ENCODE measurements at regions not wholly inside any gene's neighbourhood (a gene's known extent, or its start where the extent isn't known, plus 50 kb on each side); places are given as distances from the start of the nearest gene placed in this dataset.

- H3K27ac Mint-ChIP-seq: peak overlapping the region in 5 of 7 donors; percentile 64 to 86 (median 80)
- peaks cover 31 to 43% (median 38%) of the 10 kb centered on the region in 3 donors for H3K27me3 Mint-ChIP-seq (ENCODE audit: low read depth in 3 of 3)
- peak overlapping the region; percentile 62 to 83 for H3K4me3 Mint-ChIP-seq
- H3K36me3 ChIP-seq (replicated peaks in 1 of 2; ENCODE audit: control insufficient read depth in 1 of 2, insufficient read depth in 2 of 2, low read length in 2 of 2): no peaks in the 10 kb centered on the region
- H3K4me3 ChIP-seq (replicated peaks in 1 of 3; ENCODE audit: low read depth in 2 of 3, low read length in 3 of 3): no peak overlapping the region
- DNase-seq: no peak
- peaks cover 0 to 3% (median 0%) of the 10 kb centered on the region in 7 donors for H3K9me3 Mint-ChIP-seq
- WGBS (ENCODE audit: insufficient coverage): 7% methylated on average over 32 of the region's 38 CpGs
- H3K4me2 ChIP-seq (replicated peaks; ENCODE audit: extremely low read depth, low read length, poor library complexity, severe bottlenecking): peak overlapping the region; percentile 69
- intact Hi-C loops (cut with micrococcal nuclease): no loop called here
- TF ChIP-seq CTCF (IDR thresholded peaks at IDR 0.05): no peak
- peak overlapping the region; percentile 46 for H2AFZ ChIP-seq (ENCODE audit: insufficient read depth, low read depth, low read length, poor library complexity, severe bottlenecking)
- H3K9me3 ChIP-seq (replicated peaks in 1 of 2; ENCODE audit: control insufficient read depth in 1 of 2, insufficient read depth in 1 of 2, low read length in 2 of 2): no peaks in the 10 kb centered on the region
- H3K79me2 ChIP-seq (ENCODE audit: insufficient read depth, low read length): no peaks in the 10 kb centered on the region
- peaks cover 11 to 18% of the 10 kb centered on the region in 2 donors for H3K4me1 ChIP-seq (ENCODE audit: control insufficient read depth in 1 of 2, insufficient read depth in 2 of 2, low read length in 2 of 2)
- H4K20me1 ChIP-seq (ENCODE audit: insufficient read depth, low read length): no peaks in the 10 kb centered on the region
- peaks cover 0 to 4% of the 10 kb centered on the region in 2 donors for H3K36me3 Mint-ChIP-seq
- peaks cover 12% of the 10 kb centered on the region for H3K4me1 Mint-ChIP-seq
- peaks cover 5 to 34% of the 10 kb centered on the region in 2 donors for H3K27me3 ChIP-seq (ENCODE audit: control insufficient read depth in 2 of 2, insufficient read depth in 2 of 2, low read length in 2 of 2)
- H3K9ac ChIP-seq (ENCODE audit: insufficient read depth, low read length, poor library complexity, severe bottlenecking): no peak overlapping the region
- no peak overlapping the region for H3K27ac ChIP-seq (ENCODE audit: low read depth in 1 of 2, low read length in 2 of 2)
Measured at GRCh38 chr22:23522623-23523251, 57.4 kb downstream of the IGLL1 start.

- Histone ChIP-seq H3K27me3 (ENCODE audit: control insufficient read depth in 2 of 2, insufficient read depth in 2 of 2, low read length in 2 of 2) (peaks cover 5 to 34% of the 10 kb centered on the region in 2 donors), H3K79me2 (ENCODE audit: insufficient read depth, low read length) (no peaks in the 10 kb centered on the region), H3K4me3 (replicated peaks in 1 of 3; ENCODE audit: low read depth in 2 of 3, low read length in 3 of 3) (peak overlapping the region; percentile 11 to 72 (median 18)), H3K36me3 (replicated peaks in 1 of 2; ENCODE audit: control insufficient read depth in 1 of 2, insufficient read depth in 2 of 2, low read length in 2 of 2) (no peaks in the 10 kb centered on the region), H2AFZ (ENCODE audit: insufficient read depth, low read depth, low read length, poor library complexity, severe bottlenecking) (peak overlapping the region; percentile 83), H4K20me1 (ENCODE audit: insufficient read depth, low read length) (no peaks in the 10 kb centered on the region), H3K4me1 (ENCODE audit: control insufficient read depth in 1 of 2, insufficient read depth in 2 of 2, low read length in 2 of 2) (peaks cover 11 to 18% of the 10 kb centered on the region in 2 donors), H3K27ac (ENCODE audit: low read depth in 1 of 2, low read length in 2 of 2) (no peak overlapping the region), H3K9ac (ENCODE audit: insufficient read depth, low read length, poor library complexity, severe bottlenecking) (peak overlapping the region; percentile 53), H3K4me2 (replicated peaks; ENCODE audit: extremely low read depth, low read length, poor library complexity, severe bottlenecking) (peak overlapping the region; percentile 69), H3K9me3 (replicated peaks in 1 of 2; ENCODE audit: control insufficient read depth in 1 of 2, insufficient read depth in 1 of 2, low read length in 2 of 2) (no peaks in the 10 kb centered on the region)
- intact Hi-C loops (cut with micrococcal nuclease): no loop called here
- Mint-ChIP-seq H3K27me3 (ENCODE audit: low read depth in 3 of 3) (peaks cover 31 to 43% (median 38%) of the 10 kb centered on the region in 3 donors), H3K4me1 (peaks cover 12% of the 10 kb centered on the region), H3K36me3 (peaks cover 0 to 4% of the 10 kb centered on the region in 2 donors), H3K9me3 (peaks cover 0 to 3% (median 0%) of the 10 kb centered on the region in 7 donors), H3K4me3 (peak overlapping the region; percentile 62 to 82), H3K27ac (peak overlapping the region in 5 of 7 donors; percentile 84 to 92 (median 91))
- peak; percentile 77 to 88 (median 84) for DNase-seq
- no peak for TF ChIP-seq CTCF (IDR thresholded peaks at IDR 0.05)
- WGBS (ENCODE audit: insufficient coverage): 2% methylated on average over 62 of the region's 65 CpGs
Measured at GRCh38 chr22:23521441-23522113, 58.5 kb downstream of the IGLL1 start.
